Tibial nerve (tissue), 4 donors: ENCODE measurements at regions not wholly inside any gene's neighbourhood (a gene's known extent, or its start where the extent isn't known, plus 50 kb on each side); places are given as distances from the start of the nearest gene placed in this dataset.
"Not testable (repeated sequence)": the region's sequence is repeated elsewhere in the genome, so short reads cannot be mapped to it uniquely, and the experiment has no call there.

Experiments used
- DNase-seq, 2 donors: peaks; one replicate each; pipeline ENCODE4 v3.0.0-alpha.2; 2019; ENCODE audit warnings: low spot score in 2 of 2
- H3K27ac ChIP-seq, 4 donors: fragments of 200-600 bp; sonication (generic) in 3 of 4; one replicate each; pipeline ENCODE4 v1.5.1; 2017 to 2019; ENCODE audit warnings: mild to moderate bottlenecking in 1 of 4
- H3K27me3 ChIP-seq, 2 donors: fragments of 200-600 bp; sonication (generic) in 1 of 2; one replicate each; pipeline versions ENCODE4 v1.5.1 to v1.6.0; 2017 to 2019
- H3K36me3 ChIP-seq, 3 donors: fragments of 200-600 bp; sonication (generic); one replicate each; pipeline ENCODE4 v1.5.1; 2018 to 2019
- H3K4me1 ChIP-seq, 4 donors: fragments of 200-600 bp; sonication (generic) in 3 of 4; one replicate each; pipeline ENCODE4 v1.5.1; 2017 to 2019
- H3K4me3 ChIP-seq, 4 donors: fragments of 200-600 bp; sonication (generic) in 3 of 4; one replicate each; pipeline ENCODE4 v1.5.1; 2017 to 2019; ENCODE audit warnings: mild to moderate bottlenecking in 1 of 4, moderate library complexity in 1 of 4
- H3K9me3 ChIP-seq, 4 donors: fragments of 200-600 bp; sonication (generic) in 3 of 4; one replicate each; pipeline ENCODE4 v1.5.1; 2017 to 2019
- EP300 ChIP-seq, 2 donors: sonication (generic); formaldehyde crosslinking; IDR thresholded peaks; one replicate each; pipeline ENCODE4 v1.6.1; 2017; ENCODE audit warnings: antibody characterized with exemption in 2 of 2, mild to moderate bottlenecking in 1 of 2
- POLR2A ChIP-seq, 2 donors: fragments of 450-650 bp; IDR thresholded peaks; one replicate each; pipeline ENCODE4 v1.6.1; 2017; ENCODE audit warnings: antibody characterized with exemption in 2 of 2, mild to moderate bottlenecking in 2 of 2, moderate library complexity in 2 of 2
- WGBS, 2 donors: methylation state at CpG; one replicate each; pipeline ENCODE4 v1.1.5; 2018; 5-methylcytosine and 5-hydroxymethylcytosine counted together
- TF ChIP-seq, protein P1 (sequence below), 5 experiments: fragments of 200-600 bp in 3 of 5; fragments of 450-650 bp in 2 of 5; sonication (generic) in 3 of 5; IDR thresholded peaks; one replicate each; pipeline ENCODE4 v1.5.1; 2016 to 2019; ENCODE audit warnings: antibody characterized with exemption in 5 of 5, mild to moderate bottlenecking in 3 of 5, moderate library complexity in 2 of 5

DNA sequence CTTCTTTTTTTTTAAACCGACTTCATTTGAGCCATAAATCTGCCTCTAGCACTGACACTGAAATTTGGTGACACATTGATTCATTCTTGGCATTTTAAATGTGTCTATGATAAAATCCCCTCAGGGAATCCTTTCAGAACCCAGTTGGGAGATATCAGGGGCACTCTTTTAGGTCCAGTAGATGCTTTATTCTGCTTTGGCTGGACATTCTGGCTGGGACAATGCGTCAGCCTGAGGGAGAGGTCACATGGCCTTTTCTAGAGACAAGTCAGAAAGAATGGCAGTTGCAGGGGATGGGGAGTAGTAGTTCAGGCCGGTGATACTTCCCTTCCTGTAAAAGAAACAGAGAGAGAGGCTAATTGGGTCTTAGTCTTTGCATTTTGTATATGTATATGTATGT is 63.1 kb downstream of the TRIM43 start:
- not testable (repeated sequence) for H3K36me3 ChIP-seq, H3K27me3 ChIP-seq, H3K4me3 ChIP-seq, H3K4me1 ChIP-seq, H3K9me3 ChIP-seq, H3K27ac ChIP-seq, DNase-seq
- WGBS, 2 donors, result no CpG with 5 or more reads among the region's 3 CpGs

DNA sequence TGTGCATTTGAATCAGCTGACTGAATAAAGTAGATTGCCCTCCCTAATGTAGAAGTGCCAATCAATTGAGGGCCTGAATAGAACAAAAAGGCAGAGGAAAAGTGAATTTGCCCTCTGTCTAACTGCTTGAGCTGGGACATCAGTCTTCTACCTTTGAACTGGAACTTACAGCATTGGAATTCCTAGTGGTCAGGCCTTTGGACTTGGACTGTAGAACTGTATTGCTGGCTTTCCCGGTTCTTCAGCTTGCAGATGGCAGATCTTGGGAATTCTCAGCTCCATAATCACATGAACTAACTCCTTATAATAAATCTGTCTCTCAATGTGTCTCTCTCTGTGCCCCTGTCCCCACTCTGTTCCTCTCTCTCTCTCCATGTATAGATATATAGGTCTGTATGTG is 64.8 kb downstream of the TRIM43 start:
- DNase-seq, H3K27ac ChIP-seq, H3K4me1 ChIP-seq, H3K27me3 ChIP-seq, H3K9me3 ChIP-seq, H3K36me3 ChIP-seq, H3K4me3 ChIP-seq: not testable (repeated sequence)
- 89% methylated on average over 1 of the region's 1 CpG for WGBS, 2 donors

DNA sequence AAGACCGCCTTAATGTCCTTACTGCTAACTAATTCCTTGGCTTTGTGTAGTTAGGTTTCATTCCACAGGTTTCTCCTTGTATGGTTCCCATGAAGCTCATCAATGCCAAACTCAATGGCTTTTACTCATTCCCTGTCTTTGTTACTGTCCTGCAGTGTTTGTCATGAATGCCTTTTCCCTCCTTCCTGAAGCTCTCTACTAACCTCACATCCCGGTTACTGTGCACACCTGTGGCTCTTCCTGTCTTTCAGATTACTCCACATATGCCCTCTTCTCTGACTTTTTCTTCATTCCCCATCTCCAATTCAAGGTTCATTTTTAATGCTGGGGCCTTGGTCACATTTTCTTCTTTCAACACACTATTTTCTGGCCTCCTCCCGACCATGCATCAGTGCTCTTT is 66.1 kb downstream of the TRIM43 start:
- H3K9me3 ChIP-seq, H3K27me3 ChIP-seq, H3K36me3 ChIP-seq, H3K4me1 ChIP-seq, H3K27ac ChIP-seq, H3K4me3 ChIP-seq, DNase-seq: not testable (repeated sequence)
- WGBS, 2 donors, result 95 to 98% methylated on average over 3 of the region's 3 CpGs

DNA sequence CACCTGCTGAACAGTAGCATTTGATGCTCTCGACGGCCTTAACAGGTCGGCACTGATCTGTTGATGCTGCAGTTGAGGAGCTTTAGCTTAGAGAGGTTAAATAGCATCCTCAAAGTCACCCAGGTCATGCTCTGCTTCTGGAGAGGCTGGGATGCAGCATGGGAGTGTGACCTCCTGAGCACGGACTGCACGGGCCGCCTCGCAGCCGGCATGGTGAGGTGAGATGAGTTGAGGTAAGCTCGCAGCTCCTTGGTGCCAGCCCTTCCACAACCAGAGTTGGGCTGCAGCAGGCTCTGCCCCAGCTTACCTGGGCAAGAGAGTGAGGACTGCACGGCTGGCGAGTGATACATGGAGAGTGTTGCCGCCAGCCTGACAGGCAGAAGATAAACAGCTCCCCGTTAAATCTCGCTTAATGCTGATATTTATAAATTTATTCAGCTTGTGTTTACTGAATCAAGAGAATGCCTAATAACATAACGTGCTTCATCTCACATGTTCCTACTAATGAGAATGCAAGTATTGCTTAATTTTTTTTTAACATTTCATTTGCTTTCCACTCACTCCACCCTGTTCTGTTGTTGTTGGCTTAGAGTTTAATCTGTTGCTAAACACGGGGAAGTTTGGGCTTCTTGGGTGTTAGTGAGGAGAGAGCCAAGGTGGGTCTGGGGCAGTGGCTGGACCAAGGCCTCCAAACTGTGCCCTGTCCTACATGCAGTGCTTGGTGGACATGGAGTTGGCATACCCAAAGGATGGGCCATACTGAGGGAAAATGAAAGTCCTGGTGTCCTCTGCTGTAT is 69.2 kb downstream of the TRIM43 start:
- not testable (repeated sequence) for DNase-seq

DNA sequence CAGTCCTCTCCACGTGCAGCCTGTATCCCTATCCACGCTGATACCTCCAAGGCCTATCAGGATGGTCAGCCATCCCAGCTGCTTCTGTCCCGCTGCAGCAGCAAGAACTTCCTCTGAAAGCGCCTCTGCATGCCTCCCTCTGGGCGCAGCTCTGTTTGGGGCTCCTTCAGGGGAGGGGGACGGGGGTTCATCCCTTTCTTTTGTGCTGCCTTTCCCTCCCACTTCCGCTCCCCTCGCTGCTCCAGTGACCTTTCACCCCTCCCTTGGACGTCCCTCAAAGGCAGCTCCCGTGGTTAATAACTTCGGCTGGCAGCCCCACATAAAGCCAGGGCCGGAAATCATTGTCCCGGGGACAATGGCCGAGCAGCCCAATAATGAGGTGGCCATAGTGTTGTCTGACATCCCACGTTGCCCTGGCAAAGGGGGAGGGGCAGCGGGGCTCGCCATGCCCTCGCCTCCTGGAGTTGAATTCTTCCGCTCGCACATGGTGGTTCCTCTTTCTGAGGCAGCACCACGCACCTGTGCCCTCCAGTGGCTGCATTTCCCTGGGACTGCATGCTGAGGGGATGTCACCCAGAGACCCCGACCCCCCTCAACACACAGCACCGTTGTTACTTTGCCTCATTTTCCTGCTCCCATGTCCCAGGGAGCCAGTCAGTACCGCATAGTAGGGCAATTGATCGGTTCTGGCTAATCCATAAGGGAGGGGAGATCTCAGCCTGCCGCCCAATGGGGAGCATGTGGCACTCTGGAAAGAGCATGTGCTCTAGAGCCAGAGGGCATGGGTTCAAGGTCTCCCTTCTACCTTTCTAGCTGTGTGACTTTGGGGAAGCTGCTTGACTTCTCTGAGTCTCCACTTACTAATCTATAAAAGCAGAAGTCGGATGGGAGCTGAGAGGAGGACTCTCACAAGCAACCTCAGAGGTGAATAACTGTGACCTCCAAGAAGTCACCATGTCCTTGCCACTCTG is 72.0 kb downstream of the TRIM43 start:
- DNase-seq, H3K9me3 ChIP-seq, H3K36me3 ChIP-seq, H3K27me3 ChIP-seq, H3K27ac ChIP-seq, H3K4me3 ChIP-seq, H3K4me1 ChIP-seq: not testable (repeated sequence)
- 35 to 44% methylated on average over 26 of the region's 27 CpGs for WGBS, 2 donors

More for the DNA sequence above, 69.2 kb downstream of the TRIM43 start:
- H3K27ac ChIP-seq, H3K36me3 ChIP-seq, H3K4me3 ChIP-seq, H3K4me1 ChIP-seq, H3K27me3 ChIP-seq, H3K9me3 ChIP-seq: not testable (repeated sequence)
- 84 to 88% methylated on average over 15 of the region's 16 CpGs for WGBS, 2 donors

DNA sequence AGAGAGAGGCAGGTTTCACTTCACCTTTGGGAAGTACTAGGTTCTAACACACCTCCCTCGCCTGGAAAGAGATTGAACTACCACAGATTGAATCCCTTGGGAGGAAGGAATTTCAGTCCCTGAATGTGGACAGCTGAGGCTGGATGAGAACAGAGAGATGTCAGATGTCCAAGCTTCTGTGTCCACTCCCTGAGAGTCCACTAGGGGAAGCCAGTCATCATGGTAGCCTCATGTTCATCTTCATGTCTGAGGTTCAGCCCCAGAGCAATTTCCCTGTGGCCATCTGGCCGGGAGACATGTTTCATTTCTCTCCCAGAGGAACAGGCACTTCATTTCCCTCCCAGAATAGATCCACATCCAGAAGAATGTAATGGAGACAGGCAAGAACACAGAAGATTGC is 74.8 kb downstream of the TRIM43 start:
- H3K27me3 ChIP-seq, H3K9me3 ChIP-seq, H3K4me3 ChIP-seq, H3K4me1 ChIP-seq, H3K27ac ChIP-seq, H3K36me3 ChIP-seq, DNase-seq: not testable (repeated sequence)
- 46 to 63% methylated on average over 2 of the region's 2 CpGs for WGBS, 2 donors

DNA sequence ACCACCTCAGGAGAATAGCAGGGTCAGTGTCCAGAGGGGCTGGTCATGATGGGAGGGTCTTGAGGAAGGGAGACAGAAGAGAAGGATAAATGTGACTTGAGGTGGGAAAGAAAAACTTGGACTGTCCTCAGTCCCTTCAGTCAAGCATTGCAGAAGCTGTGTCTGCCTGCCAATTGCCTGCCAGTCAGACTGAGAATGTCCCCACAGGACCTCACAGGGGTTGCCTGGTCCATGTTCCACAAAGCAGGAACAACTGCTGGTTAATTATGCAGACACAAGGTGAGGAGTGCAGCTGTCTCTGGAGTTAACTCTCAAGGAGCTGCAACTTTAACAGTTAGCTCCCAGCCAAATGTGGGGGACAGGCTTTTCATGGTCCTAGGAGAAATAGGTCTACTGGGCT is 75.7 kb downstream of the TRIM43 start:
- Histone ChIP-seq H3K4me1 (no peaks in the 10 kb centered on the region), H3K4me3 (no peak overlapping the region), H3K27me3 (no peaks in the 10 kb centered on the region), H3K27ac (no peak overlapping the region), H3K36me3 (no peaks in the 10 kb centered on the region), H3K9me3 (no peaks in the 10 kb centered on the region)
- no peak for TF ChIP-seq EP300 (IDR thresholded peaks at IDR 0.05)
- TF ChIP-seq, protein P1, sequence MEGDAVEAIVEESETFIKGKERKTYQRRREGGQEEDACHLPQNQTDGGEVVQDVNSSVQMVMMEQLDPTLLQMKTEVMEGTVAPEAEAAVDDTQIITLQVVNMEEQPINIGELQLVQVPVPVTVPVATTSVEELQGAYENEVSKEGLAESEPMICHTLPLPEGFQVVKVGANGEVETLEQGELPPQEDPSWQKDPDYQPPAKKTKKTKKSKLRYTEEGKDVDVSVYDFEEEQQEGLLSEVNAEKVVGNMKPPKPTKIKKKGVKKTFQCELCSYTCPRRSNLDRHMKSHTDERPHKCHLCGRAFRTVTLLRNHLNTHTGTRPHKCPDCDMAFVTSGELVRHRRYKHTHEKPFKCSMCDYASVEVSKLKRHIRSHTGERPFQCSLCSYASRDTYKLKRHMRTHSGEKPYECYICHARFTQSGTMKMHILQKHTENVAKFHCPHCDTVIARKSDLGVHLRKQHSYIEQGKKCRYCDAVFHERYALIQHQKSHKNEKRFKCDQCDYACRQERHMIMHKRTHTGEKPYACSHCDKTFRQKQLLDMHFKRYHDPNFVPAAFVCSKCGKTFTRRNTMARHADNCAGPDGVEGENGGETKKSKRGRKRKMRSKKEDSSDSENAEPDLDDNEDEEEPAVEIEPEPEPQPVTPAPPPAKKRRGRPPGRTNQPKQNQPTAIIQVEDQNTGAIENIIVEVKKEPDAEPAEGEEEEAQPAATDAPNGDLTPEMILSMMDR (IDR thresholded peaks at IDR 0.05), result no peak
- TF ChIP-seq POLR2A (IDR thresholded peaks at IDR 0.05), result no peak
- DNase-seq, result no peak

DNA sequence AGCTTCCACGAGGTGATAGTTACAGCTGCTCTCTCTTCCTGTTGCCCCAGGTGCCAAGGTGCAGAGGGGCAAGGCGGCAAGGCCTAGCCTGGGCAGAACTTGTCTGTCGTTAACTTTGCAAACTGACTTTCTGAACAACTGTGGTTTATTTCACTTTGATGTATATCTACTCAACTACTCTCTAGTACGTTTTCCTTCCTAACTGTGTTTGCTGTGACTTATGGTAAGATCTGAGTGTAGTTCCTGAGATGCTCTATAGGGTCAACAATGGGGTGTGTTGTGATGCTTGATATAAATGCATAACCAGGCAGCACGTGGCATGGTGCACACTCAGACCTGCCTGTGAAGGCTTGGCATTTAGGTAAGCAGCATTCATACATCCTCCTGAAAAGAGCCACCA is 77.1 kb downstream of the TRIM43 start:
- 65 to 68% methylated on average over 5 of the region's 5 CpGs for WGBS, 2 donors
- H3K36me3 ChIP-seq, H3K9me3 ChIP-seq, H3K27me3 ChIP-seq, DNase-seq, H3K27ac ChIP-seq, H3K4me1 ChIP-seq, H3K4me3 ChIP-seq: not testable (repeated sequence)
